ENCODE measurements at regions not wholly inside any gene's neighbourhood (a gene's known extent, or its start where the extent isn't known, plus 50 kb on each side); places are given as distances from the start of the nearest gene placed in this dataset.

DNA sequence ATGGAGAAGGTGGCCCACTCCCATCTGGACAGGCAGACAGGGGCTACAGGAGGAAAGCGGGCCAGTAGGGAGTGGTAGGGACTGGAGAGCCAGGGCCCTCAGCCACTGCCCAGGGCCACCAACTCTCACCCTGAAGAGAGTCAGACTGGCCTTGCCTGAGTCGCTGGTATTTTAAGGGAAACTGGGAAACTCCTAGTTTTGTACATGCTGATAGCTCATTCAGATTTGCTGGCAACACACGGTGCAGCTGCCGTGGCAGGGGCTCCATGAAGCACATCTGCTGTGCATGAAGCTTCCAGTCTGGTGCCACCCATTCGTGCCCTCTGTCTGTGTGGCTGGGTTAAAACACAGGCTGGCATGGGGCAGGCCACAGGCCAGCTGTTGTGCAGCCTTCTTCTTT lies 137.3 kb upstream of the GLI2 start:
- TF ChIP-seq EZH2phosphoT487 (IDR thresholded peaks at IDR 0.05; ENCODE audit: low read length) = no peak
- TF ChIP-seq, protein P1, sequence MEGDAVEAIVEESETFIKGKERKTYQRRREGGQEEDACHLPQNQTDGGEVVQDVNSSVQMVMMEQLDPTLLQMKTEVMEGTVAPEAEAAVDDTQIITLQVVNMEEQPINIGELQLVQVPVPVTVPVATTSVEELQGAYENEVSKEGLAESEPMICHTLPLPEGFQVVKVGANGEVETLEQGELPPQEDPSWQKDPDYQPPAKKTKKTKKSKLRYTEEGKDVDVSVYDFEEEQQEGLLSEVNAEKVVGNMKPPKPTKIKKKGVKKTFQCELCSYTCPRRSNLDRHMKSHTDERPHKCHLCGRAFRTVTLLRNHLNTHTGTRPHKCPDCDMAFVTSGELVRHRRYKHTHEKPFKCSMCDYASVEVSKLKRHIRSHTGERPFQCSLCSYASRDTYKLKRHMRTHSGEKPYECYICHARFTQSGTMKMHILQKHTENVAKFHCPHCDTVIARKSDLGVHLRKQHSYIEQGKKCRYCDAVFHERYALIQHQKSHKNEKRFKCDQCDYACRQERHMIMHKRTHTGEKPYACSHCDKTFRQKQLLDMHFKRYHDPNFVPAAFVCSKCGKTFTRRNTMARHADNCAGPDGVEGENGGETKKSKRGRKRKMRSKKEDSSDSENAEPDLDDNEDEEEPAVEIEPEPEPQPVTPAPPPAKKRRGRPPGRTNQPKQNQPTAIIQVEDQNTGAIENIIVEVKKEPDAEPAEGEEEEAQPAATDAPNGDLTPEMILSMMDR (IDR thresholded peaks at IDR 0.05; ENCODE audit: low read length) = no peak
- TF ChIP-seq EZH2 (optimal IDR thresholded peaks at IDR 0.05; ENCODE audit: low read depth, low read length) = no peak

All from MM.1S (cell line).